ENCODE measurements at regions not wholly inside any gene's neighbourhood (a gene's known extent, or its start where the extent isn't known, plus 50 kb on each side); places are given as distances from the start of the nearest gene placed in this dataset.
"Not testable (repeated sequence)": the region's sequence is repeated elsewhere in the genome, so short reads cannot be mapped to it uniquely, and the experiment has no call there.

DNA sequence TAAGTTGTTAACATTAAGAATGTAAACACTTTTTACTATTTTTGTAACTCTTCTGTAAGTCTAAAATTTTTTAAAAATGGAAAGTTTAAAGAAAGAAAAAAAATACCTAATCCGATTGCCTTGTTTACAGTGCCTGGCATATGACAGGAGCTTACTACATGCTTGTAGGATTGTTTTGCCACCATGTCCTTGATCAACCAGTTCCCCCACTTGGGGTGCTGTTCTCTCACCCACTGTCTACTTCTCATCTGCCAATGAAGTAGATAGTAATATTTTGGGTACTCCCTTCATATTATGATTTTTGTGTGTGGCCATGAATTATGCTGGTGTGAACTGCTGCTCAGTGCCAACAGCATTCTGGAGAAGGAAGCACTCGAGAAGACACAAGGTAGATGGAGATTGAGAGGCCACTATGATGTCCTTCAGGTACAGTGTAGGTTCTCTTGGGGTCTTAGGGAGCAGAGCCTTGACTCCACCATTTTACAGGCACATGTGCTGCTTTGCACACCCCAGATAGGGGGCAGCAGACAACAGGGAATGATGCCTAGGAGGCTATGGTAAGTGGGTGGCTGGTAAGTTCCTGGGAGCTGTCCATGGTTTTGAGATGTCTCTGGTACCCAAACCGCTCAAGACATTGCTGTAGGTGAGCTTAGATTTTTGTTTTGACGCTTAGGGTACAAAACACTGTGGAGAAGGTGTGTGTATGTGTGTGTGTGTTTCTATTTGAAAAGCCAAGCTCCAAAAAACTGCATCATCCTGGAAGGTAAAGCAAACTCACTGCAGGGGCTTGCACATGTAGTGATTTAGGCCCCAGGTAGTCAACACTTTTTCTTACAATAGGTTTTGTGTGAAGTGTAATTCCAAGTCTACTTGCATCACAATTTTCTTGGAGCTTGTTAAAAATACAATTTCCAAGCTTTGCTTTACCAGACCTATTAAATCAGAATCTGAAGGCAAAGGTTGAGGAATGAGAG lies 494.5 kb upstream of the LARGE1 start:
- DNase-seq (ENCODE audit: insufficient read length, low spot score) (no peak), FAIRE-seq (no peak)

DNA sequence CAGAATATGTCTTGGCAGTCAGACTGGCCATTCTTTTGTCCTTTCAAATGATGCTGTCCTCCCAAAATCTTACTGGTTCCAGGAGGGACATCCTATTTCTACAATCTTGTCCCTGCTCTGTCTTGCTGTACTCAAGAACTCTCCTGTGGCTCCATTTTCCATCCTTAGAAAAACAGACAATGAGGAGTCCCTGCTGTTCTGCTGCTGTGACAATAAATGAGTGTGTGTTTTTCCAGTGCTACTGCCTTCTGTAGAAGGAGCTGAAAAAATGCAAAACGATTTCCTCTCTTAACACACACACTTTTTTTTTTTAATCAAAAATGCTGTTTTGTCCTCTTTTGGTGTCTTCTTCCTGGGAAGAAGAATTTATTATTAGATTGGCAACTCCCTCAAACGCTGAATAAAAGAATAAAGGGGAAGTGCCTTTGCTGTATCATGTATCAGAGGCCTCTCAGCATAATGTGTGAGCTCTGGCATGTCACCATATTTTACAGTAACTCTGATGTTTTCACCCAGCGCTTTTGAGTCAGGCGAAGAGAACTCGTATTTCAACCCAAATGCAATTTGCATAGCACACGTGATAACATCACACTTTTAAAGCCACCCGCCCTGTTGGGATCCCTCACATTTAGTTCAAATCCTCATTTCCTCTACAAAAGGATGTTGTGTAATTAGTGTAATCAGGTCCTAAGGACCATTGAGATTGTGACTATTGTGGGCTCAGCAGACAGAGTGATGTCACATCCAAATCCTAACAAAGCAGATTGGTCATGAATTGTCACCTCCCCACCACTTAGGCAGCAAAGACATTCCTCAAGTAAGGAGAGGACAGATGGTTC lies 496.0 kb upstream of the LARGE1 start:
- DNase-seq (ENCODE audit: insufficient read length, low spot score) (no peak), FAIRE-seq (no peak)

GRCh38 chr22:34422948-34423347 lies 502.7 kb upstream of the LARGE1 start:
- not testable (repeated sequence) for FAIRE-seq; DNase-seq (ENCODE audit: insufficient read length, low spot score)

- no peak for DNase-seq (ENCODE audit: insufficient read length, low spot score)
- no peak for FAIRE-seq
Observed at GRCh38 chr22:34427436-34427835, 507.2 kb upstream of the LARGE1 start.

GRCh38 chr22:34427841-34428240 lies 507.6 kb upstream of the LARGE1 start:
- FAIRE-seq (no peak), DNase-seq (ENCODE audit: insufficient read length, low spot score) (no peak)

- no peak for FAIRE-seq
- no peak for DNase-seq (ENCODE audit: insufficient read length, low spot score)
Observed at GRCh38 chr22:34429314-34429713, 509.0 kb upstream of the LARGE1 start.

GRCh38 chr22:34430386-34430785 lies 510.1 kb upstream of the LARGE1 start:
- FAIRE-seq, result no peak
- no peak for DNase-seq (ENCODE audit: insufficient read length, low spot score)

GRCh38 chr22:34434371-34434770 lies 514.1 kb upstream of the LARGE1 start:
- DNase-seq (ENCODE audit: insufficient read length, low spot score) (no peak), FAIRE-seq (no peak)

DNA sequence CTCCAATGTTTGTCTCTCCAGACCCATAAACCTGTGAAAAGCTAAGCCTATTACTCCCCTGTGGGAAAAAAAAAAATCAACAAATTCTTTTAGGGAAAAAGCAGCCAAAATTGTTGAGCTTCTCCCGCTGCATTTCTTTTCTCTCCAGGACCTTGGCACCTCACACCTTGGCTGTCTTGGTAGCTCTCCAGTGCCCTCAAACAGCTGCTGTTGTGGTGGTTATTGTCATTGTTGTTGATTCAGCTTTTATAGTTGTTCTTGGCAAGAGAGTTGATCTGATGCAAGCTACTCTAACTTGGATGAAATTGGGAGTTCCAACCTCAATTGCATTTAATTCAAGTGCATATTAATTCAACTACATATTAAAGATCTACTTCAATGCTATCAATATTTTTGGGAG lies 516.9 kb upstream of the LARGE1 start:
- FAIRE-seq, result no peak
- no peak for DNase-seq (ENCODE audit: insufficient read length, low spot score)

DNA sequence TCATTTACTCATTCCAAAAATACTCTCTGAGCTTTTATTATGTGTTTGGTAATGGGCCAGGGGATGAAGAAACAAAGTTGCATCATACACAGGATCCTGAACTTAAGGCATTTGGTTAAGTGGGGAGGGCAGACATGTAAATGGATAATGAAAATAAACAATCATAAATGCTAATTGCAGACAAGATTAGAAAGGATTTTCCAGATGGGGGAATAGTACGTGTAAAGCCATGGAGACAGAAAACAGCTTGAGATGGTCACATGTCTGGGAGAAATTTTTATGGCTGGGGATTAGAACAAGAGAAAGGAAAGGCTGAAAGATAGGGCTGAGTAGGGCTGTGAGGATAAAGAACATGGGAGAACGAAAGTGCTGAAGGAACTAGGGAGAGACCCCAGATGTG lies 534.3 kb upstream of the LARGE1 start:
- FAIRE-seq, result no peak
- DNase-seq (ENCODE audit: insufficient read length, low spot score), result no peak

DNA sequence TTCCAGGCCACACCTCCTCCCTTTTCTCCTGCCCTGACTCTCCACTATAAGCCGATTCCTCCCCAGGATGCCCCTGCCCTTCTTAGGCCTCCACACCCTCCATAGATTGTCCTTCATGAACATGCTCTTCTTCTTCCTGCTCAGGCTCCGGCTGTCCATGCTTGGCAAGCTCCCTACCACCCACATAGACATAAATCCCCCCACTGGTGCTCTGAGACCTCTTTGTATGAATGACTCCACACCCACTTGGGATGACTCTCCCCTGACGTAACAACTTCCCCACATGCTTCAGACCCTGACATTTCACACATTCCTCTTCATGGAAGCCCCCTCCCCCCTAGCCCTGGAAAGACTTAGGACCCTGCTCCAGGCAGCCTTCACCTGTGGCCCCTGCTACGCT lies 542.5 kb upstream of the LARGE1 start:
- DNase-seq (ENCODE audit: insufficient read length, low spot score) (no peak), FAIRE-seq (no peak)

GRCh38 chr22:34475886-34476285 lies 555.6 kb upstream of the LARGE1 start:
- FAIRE-seq (no peak), DNase-seq (ENCODE audit: insufficient read length, low spot score) (no peak)

- no peak for FAIRE-seq
Observed at GRCh38 chr22:34476762-34477161, 556.5 kb upstream of the LARGE1 start.

DNA sequence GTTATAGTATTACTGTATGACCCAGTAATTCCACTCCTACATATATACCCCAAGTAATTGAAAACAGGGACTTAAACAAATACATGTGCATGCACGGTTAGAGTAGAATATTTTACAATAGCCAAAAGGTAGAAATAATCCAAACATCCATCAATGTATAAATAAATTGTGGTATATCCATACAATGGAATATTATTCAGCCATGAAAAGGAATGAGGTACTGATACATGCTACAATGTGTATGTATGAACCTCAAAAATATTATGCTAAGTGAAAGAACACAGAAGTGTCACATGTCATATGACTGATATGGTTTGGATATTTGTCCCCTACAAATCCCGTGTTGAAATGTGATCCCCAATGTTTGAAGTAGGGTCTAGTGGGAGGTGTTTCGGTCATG lies 560.8 kb upstream of the LARGE1 start:
- no peak for DNase-seq (ENCODE audit: insufficient read length, low spot score)
- no peak for FAIRE-seq

More at GRCh38 chr22:34476762-34477161, 556.5 kb upstream of the LARGE1 start:
- DNase-seq (ENCODE audit: insufficient read length, low spot score), result no peak

- FAIRE-seq (no peak), DNase-seq (ENCODE audit: insufficient read length, low spot score) (no peak)
Observed at GRCh38 chr22:34486381-34486780, 566.1 kb upstream of the LARGE1 start.

DNA sequence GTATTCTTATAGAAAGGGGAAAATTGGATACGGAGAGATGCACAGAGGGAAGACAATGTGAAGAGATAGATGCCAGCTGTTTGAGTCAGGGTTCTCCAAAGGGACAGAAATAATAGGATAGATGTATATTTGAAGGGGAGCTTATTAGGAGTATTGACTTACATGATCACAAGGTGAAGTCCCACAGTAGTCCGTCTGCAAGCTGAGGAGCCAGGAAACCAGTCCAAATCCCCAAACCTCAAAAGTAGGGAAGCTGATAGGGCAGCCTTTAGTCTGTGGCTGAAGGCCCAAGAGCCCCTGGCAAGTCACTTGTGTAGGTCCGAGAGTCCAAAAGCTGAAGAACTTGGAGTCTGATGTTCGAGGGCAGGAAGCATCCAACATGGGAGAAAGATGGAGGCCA lies 569.6 kb upstream of the LARGE1 start:
- FAIRE-seq (no peak), DNase-seq (ENCODE audit: insufficient read length, low spot score) (no peak)

- no peak for DNase-seq (ENCODE audit: insufficient read length, low spot score)
- FAIRE-seq, result no peak
Observed at GRCh38 chr22:34490886-34491285, 570.6 kb upstream of the LARGE1 start.

DNA sequence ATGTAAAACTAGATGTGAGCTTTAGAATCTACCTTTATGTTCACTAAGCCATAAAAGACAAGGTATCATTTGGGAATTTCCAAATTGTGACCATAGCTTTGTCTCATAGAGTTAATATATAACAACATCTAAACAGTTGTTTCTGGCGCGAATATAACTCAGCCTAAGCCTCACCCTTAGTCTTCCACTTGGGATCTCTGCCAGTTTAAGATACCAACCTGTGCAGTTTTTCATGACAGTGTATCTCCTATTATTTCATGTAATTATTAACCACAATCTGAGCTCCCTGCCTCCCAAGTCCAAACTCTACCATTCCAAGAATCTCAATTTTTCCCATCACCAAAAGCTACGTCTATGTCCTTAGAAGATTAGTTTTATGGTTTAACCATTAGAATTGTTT lies 572.5 kb upstream of the ISX start:
- no peak for FAIRE-seq
- no peak for DNase-seq (ENCODE audit: insufficient read length, low spot score)

DNA sequence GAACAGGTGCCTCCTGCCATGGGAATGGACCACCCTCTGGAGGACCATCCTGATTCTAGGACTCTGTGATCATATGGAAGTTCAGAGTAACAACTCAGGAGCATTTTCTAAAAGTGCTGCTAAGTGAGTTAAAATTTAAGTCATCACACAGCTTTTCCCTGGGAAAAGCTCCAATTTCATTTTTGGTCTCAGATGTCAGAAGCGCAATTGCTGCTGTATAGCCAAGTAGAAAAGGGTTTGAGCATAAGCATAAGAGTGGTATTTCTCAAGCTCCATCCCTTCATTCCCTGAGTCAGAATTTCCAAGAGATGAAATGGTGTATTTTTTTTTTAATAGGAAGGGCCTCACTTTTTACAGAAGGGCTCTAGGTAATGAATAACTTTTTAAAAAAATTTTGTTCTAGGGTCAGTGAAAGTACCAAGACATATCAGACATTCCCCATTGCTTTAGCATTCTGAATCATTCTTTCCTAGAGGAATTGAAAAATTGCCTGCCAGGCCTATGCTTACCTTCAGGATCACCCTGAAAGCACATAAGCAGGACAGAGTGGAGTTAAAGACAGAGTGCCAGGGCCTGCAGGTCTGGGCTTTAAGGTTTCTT lies 564.5 kb upstream of the ISX start:
- FAIRE-seq (no peak), DNase-seq (ENCODE audit: insufficient read length, low spot score) (no peak)

DNA sequence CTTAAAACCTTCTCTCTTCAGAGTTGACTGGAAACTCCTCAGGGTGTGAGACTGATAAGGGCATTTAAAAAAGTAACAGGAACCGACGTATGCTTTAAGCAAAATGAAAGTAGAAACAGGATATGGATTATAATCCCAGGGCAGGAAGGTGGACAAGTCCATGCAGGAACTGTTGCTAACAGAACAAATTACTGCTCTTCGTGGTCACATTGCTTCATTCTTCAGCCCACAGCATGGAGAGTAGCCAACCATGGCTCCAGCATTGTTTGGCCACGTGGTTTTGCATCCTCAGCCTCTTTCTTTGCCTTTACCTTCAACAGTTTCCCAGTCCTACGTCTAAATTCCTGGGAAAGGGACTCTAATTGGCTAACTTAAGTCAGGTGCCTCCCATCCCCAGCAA lies 563.1 kb upstream of the ISX start:
- FAIRE-seq (no peak), DNase-seq (ENCODE audit: insufficient read length, low spot score) (no peak)

GRCh38 chr22:34508797-34509196 lies 557.2 kb upstream of the ISX start:
- FAIRE-seq, result no peak
- no peak for DNase-seq (ENCODE audit: insufficient read length, low spot score)

Data from HTR-8/SVneo (cell line).